Adrenal gland (tissue), 5 donors: ENCODE measurements at regions not wholly inside any gene's neighbourhood (a gene's known extent, or its start where the extent isn't known, plus 50 kb on each side); places are given as distances from the start of the nearest gene placed in this dataset.

ENCODE experiments used
- POLR2A ChIP-seq, 2 donors: fragments of 450-650 bp; IDR thresholded peaks; one replicate each; pipeline ENCODE4 v1.6.1; 2017; ENCODE audit warnings: antibody characterized with exemption in 2 of 2, mild to moderate bottlenecking in 2 of 2, moderate library complexity in 1 of 2
- TF ChIP-seq, protein P1 (sequence below), 6 experiments: fragments of 450-650 bp in 4 of 6; fragments of 200-600 bp in 2 of 6; sonication (generic) in 1 of 6; IDR thresholded peaks; 1 replicate in 5 of 6; 2 replicates in 1 of 6; pipeline versions ENCODE4 v1.5.1 to v1.8.0; 2016 to 2021; ENCODE audit warnings: antibody characterized with exemption in 6 of 6, mild to moderate bottlenecking in 2 of 6, moderate library complexity in 1 of 6
- donor health status: DM: no; HTN: no; CAD: no.

DNA sequence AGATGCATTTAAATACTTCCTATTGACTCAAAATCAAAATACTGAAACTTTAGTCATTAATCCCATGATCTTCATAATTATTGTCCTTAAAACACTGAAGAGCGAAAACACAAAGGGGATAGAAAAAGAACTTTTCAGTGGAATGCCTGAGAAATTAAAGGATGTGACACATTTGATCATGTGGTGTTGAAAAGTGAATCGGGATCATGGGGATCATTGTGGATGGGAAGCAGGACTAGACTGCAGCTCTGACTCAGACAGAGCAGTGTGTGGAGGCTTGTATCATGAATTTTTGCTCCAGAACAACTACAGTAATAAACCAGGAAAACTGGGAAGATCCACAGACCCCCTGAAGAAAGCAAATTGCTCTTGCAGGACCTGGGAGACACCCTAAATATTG, 161.1 kb upstream of the CXADR start:
- no peak for TF ChIP-seq POLR2A (IDR thresholded peaks at IDR 0.05)
- TF ChIP-seq, protein P1, sequence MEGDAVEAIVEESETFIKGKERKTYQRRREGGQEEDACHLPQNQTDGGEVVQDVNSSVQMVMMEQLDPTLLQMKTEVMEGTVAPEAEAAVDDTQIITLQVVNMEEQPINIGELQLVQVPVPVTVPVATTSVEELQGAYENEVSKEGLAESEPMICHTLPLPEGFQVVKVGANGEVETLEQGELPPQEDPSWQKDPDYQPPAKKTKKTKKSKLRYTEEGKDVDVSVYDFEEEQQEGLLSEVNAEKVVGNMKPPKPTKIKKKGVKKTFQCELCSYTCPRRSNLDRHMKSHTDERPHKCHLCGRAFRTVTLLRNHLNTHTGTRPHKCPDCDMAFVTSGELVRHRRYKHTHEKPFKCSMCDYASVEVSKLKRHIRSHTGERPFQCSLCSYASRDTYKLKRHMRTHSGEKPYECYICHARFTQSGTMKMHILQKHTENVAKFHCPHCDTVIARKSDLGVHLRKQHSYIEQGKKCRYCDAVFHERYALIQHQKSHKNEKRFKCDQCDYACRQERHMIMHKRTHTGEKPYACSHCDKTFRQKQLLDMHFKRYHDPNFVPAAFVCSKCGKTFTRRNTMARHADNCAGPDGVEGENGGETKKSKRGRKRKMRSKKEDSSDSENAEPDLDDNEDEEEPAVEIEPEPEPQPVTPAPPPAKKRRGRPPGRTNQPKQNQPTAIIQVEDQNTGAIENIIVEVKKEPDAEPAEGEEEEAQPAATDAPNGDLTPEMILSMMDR (IDR thresholded peaks at IDR 0.05): no peak
